ENCODE measurements at regions not wholly inside any gene's neighbourhood (a gene's known extent, or its start where the extent isn't known, plus 50 kb on each side); places are given as distances from the start of the nearest gene placed in this dataset.
"Not testable (repeated sequence)": the region's sequence is repeated elsewhere in the genome, so short reads cannot be mapped to it uniquely, and the experiment has no call there.

GRCh38 chr10:9229702-9230244, 1175.3 kb downstream of the GATA3 start:
- DNase-seq (ENCODE audit: low read depth in 1 of 2, low spot score in 1 of 2), result no peak

- DNase-seq (ENCODE audit: low read depth in 1 of 2, low spot score in 1 of 2), result no peak
Observed at GRCh38 chr10:9230625-9231024, 1176.1 kb downstream of the GATA3 start.

GRCh38 chr10:9234191-9234590, 1179.7 kb downstream of the GATA3 start:
- no peak for DNase-seq (ENCODE audit: low read depth in 1 of 2, low spot score in 1 of 2)

DNA sequence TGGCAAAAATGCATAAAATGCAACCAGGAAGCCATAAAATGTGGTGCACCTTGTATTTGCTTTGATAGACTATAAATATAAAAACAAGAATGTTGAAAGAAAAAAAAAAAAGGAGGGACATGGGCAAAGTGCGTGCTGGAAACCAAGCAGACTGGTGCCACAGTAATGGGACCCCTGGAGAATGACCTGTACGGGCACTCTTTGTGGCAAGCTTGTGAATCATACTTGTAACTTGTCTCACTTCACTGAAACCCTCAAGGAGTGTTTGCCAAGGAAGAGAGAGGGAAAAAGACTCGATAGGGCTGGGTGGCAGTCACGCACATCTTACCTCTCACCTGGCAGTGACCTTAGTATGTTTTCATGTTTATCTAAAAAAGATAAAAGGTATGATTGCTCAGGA, 1183.6 kb downstream of the GATA3 start:
- DNase-seq (ENCODE audit: low read depth in 1 of 2, low spot score in 1 of 2), result no peak

GRCh38 chr10:9239298-9239697, 1184.8 kb downstream of the GATA3 start:
- DNase-seq (ENCODE audit: low read depth in 1 of 2, low spot score in 1 of 2), result no peak

- no peak for DNase-seq (ENCODE audit: low read depth in 1 of 2, low spot score in 1 of 2)
Observed at GRCh38 chr10:9243941-9244411, 1189.5 kb downstream of the GATA3 start.

DNA sequence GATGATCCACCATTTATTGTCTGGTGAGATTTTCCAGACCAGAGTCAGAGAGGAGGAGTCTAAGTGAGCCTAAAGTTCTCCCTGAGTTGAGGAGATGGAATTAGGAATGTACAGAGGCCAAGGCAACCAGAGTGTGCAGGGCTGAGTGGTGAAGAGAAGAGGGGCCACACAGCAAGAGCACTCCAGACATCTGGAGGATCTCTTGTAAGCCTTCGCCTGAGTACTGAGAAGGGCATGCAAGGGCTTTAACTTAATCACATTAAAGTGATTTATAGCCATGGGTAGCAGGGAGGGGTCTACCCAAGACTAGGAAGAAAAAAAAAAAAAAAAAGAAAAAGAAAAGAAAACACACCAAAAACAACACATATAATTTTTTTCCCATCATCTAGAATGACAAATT, 1190.4 kb downstream of the GATA3 start:
- no peak for DNase-seq (ENCODE audit: low read depth in 1 of 2, low spot score in 1 of 2)

DNA sequence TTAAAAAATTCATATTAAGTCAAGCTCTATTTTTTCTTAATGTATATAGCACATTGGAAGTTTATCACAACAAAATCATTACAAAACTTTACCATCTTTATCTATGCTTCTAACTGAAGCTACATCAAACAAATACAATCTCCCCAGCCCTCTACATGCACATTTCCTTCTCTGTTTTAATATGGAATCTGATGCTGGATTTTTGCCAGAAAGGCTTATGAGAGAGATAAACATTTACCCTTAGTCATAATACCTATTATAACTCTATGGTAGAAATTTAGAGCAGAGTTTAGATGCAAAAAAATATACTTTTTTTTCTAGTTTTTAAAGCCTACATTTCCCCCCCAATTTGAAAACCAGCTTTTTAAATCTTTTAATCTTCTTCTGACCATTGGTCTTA, 1198.6 kb downstream of the GATA3 start:
- no peak for DNase-seq (ENCODE audit: low read depth in 1 of 2, low spot score in 1 of 2)

GRCh38 chr10:9254353-9254752, 1199.9 kb downstream of the GATA3 start:
- no peak for DNase-seq (ENCODE audit: low read depth in 1 of 2, low spot score in 1 of 2)

DNA sequence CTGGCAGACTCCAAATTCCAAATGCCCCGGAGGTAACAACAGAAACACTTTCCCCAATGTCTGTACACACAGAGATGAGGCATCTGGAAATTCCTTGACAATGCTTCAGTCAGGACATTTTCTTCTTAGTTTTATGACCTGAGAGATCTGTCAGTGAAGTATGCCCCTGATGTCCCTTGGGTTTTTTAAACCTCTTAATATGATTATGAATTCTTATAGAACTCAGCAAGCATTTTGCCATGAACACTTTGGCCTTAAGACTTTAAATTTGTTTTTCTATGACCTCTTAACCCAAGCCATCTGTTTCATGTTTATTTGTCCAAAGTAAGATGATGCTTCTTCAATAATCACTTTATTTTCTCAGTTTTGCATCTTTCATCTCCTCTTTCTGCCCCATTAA, 1206.2 kb downstream of the GATA3 start:
- DNase-seq (ENCODE audit: low read depth in 1 of 2, low spot score in 1 of 2), result no peak

GRCh38 chr10:9262770-9263169, 1208.3 kb downstream of the GATA3 start:
- no peak for DNase-seq (ENCODE audit: low read depth in 1 of 2, low spot score in 1 of 2)

- DNase-seq (ENCODE audit: low read depth in 1 of 2, low spot score in 1 of 2), result no peak
Observed at GRCh38 chr10:9268176-9268575, 1213.7 kb downstream of the GATA3 start.

DNA sequence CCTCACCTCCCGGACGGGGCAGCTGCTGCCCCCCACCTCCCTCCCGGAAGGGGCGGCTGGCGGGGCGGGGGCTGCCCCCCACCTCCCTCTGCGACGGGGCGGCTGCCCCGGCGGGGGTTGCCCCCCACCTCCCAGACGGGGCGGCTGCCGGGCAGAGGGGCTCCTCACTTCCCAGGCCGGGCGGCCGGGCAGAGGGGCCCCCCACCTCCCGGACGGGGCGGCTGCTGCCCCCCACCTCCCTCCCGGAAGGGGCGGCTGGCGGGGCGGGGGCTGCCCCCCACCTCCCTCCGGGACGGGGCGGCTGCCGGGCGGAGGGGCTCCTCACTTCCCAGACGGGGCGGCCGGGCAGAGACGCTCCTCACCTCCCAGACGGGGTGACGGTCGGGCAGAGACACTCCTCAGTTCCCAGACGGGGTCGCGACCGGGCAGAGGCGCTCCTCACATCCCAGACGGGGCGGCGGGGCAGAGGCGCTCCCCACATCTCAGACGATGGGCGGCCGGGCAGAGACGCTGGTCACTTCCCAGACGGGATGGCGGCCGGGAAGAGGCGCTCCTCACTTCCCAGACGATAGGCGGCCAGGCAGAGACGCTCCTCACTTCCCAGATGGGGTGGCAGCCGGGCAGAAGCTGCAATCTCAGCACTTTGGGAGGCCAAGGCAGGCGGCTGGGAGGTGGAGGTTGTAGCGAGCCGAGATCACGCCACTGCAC, 1218.8 kb downstream of the GATA3 start:
- not testable (repeated sequence) for DNase-seq (ENCODE audit: low read depth in 1 of 2, low spot score in 1 of 2)

DNA sequence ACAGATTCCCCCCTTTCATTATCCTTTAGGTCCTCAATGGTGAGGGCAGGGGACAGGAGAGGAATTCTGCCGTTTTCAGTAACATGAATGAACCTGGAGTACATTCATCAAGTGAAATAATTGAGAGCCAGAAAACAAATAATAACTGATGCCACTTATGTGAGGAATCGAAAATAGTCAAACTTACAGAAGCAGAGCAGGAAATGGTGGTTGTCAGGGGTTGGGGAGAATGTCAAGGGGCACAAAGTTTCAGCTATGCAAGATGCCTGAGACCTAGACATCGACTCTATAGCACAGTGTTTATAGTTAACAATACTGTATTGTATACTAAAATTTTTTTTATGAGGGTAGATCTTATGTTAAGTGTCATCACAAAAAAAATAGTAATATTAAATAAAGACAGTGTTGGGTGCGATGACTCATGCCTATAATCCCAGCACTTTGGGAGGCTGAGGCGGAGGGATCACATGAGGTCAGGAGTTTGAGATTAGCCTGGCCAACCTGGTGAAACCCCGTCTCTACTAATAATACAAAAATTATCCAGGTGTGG, 1219.8 kb downstream of the GATA3 start:
- DNase-seq (ENCODE audit: low read depth in 1 of 2, low spot score in 1 of 2), result no peak

DNA sequence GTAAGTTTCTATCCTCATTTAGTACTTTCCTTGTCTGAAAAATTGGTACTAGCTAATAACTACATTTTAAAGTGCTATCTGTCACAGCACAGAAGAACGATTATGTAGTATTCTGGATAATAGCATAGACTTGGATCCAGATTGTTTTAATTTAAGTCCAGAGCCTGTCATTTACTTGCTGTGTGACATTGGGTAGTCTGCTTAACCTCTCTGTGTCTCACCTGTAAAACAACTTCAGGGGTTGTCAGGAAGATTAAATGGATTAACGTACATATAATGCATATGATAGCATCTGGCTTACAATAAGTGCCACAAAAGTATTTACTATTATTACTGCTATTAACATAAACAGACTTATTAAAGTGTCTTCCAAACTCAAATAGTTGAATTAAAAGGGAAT, 1221.4 kb downstream of the GATA3 start:
- DNase-seq (ENCODE audit: low read depth in 1 of 2, low spot score in 1 of 2), result no peak

DNA sequence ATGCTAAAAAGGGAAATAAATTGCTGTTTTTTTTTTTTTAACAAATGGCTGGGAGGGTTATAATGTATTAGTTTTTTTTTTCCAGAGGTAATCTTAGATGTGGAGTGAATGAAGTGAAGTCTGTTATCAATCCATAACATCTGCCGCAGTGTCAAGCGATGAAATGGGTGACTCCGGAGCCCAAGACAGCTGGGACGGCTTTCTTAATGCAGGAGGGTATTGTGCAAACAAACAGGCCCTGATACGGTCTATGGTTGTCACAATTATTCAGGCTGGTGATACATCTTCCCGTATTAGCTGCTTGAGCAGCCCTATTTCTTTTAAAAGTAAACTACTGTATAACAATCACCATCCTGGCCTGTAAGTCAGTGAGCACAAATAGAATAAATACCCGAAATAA, 1231.2 kb downstream of the GATA3 start:
- DNase-seq (ENCODE audit: low read depth in 1 of 2, low spot score in 1 of 2), result no peak

DNA sequence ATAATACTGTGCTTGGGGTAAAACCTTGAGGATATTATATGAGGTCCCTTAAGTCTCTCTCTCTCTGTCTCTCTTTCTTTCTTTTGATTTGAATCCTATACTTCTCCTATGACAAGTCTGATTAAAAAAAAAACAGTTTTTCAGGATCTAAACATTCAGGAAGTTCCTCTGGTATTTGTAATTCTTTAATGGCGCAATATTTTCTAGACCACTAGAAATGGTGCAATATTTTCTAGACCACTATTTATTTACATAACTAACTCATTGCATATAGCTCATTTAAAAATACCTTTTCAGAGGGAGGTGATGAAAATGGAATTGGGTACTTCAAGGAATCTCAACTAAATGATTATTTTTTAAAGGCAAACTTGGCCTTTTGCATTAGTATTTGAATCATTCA, 1235.3 kb downstream of the GATA3 start:
- no peak for DNase-seq (ENCODE audit: low read depth in 1 of 2, low spot score in 1 of 2)

- no peak for DNase-seq (ENCODE audit: low read depth in 1 of 2, low spot score in 1 of 2)
Observed at GRCh38 chr10:9291081-9291480, 1236.6 kb downstream of the GATA3 start.

- DNase-seq (ENCODE audit: low read depth in 1 of 2, low spot score in 1 of 2), result no peak
Observed at GRCh38 chr10:9294132-9294663, 1239.7 kb downstream of the GATA3 start.

- DNase-seq (ENCODE audit: low read depth in 1 of 2, low spot score in 1 of 2), result no peak
Observed at GRCh38 chr10:9294865-9295264, 1240.4 kb downstream of the GATA3 start.

DNA sequence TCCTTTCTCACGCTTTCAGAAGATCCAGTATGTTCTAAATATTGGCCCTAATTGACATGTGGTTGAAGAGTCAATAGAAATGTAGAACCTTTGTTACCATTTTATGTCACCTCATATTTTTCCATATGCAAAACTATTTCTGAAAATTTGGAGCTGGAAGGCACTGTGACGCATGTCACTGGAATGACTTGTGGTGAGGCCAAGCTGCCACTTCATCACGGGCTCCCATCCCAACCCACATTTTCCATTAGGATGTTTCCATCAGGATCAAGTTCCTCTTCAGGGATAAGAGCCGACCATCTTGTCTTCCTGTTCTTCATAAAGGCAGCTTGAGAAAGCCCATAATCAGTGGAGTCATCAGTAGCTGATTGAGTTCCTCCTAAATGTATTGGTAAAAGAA, 1241.7 kb downstream of the GATA3 start:
- DNase-seq (ENCODE audit: low read depth in 1 of 2, low spot score in 1 of 2), result no peak

DNA sequence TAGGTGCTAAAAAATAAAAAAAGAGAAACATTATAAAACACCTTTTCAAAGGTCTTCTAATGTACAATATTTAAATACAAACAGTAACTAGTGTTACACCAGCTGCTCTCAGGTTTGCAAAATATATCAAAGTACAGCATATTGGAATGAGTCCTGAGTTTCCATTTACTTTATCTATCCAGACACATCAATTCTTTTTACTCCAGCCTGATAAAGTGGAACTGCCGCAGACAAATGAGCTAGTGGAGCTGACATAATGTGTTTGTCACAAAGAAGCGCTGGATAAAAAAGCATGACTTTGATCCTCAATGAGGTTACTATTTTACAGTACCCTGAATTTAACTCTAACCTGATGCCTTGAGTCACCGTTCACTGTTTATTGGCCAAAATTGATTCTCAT, 1243.1 kb downstream of the GATA3 start:
- no peak for DNase-seq (ENCODE audit: low read depth in 1 of 2, low spot score in 1 of 2)

DNA sequence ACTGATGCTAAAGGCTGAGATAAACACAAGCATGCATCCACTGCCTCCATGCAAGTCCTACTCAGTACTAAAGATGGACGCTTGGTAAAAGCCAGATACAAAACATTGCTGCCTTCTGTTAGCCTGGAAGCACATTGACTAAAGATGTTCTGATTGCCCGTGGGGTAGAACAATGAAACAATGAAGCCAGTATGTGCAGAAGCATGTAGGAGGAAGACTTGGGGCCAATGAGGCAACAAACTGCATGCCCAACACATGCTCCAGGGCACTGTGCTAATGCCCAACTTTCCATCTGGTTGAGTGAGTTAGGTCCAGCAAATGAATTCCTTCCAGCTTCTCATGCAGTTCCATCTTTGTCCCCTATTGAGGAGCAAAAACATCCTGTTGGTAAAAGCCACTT, 1245.5 kb downstream of the GATA3 start:
- DNase-seq (ENCODE audit: low read depth in 1 of 2, low spot score in 1 of 2), result no peak
